ENCODE measurements at regions not wholly inside any gene's neighbourhood (a gene's known extent, or its start where the extent isn't known, plus 50 kb on each side); places are given as distances from the start of the nearest gene placed in this dataset.
"Not testable (repeated sequence)": the region's sequence is repeated elsewhere in the genome, so short reads cannot be mapped to it uniquely, and the experiment has no call there.

DNA sequence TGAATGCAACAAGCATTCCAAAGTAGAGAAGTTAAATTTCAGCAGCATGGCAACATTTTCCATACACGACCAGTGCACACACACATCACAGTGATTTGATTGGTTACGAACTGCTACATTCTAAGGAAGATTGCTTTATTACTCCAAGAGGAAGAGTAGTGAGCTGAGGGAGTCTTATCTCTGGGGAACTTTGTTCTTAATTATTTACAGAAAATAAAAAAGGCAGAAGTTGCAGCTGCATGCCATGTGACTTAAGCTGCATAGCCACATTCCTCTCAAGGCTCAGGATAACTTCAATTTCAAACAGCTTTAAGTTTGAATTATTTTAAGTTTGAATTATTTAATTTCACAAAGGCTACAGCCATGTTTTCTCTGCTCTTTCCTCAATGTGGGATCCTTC lies 71.6 kb upstream of the HSPB3 start:
- TF ChIP-seq EZH2phosphoT487 (IDR thresholded peaks at IDR 0.05; ENCODE audit: borderline replicate concordance, low read length): no peak
- TF ChIP-seq CTCF (conservative IDR thresholded peaks at IDR 0.05; ENCODE audit: low read depth, low read length): no peak
- no peak for TF ChIP-seq EZH2 (IDR thresholded peaks at IDR 0.05; ENCODE audit: low read length, unreplicated experiment)
- no peaks in the 10 kb centered on the region for H3K36me3 ChIP-seq (ENCODE audit: low read depth, low read length)
- CTCF ChIA-PET: no interaction called here
- H4K20me1 ChIP-seq (ENCODE audit: low read length): no peaks in the 10 kb centered on the region
- no peaks in the 10 kb centered on the region for H3K4me1 ChIP-seq (ENCODE audit: insufficient read depth, low read length)
- H3K4me3 ChIP-seq (ENCODE audit: low read length): no peak overlapping the region
- H3K4me2 ChIP-seq (ENCODE audit: low read length): no peak overlapping the region
- no peak overlapping the region for H3K9ac ChIP-seq (ENCODE audit: low read length)
- DNase-seq: no peak
- H2AFZ ChIP-seq (ENCODE audit: low read length): no peak overlapping the region
- BruUV-seq (replicated peaks): no TSS peak
- no peaks in the 10 kb centered on the region for H3K9me2 ChIP-seq (replicated peaks; ENCODE audit: low read length)
- no peaks in the 10 kb centered on the region for H3K9me3 ChIP-seq (ENCODE audit: low read length)
- intact Hi-C loops (cut with micrococcal nuclease): no loop called here
- POLR2A ChIA-PET (ENCODE audit: unreplicated experiment): no interaction called here
- H3K27me3 ChIP-seq (ENCODE audit: low read length): no peaks in the 10 kb centered on the region
- H3K27ac ChIP-seq (ENCODE audit: low read length): no peak overlapping the region
- H3F3A ChIP-seq (ENCODE audit: low read length, unreplicated experiment): no peaks in the 10 kb centered on the region
- ATAC-seq: no peak
- no peaks in the 10 kb centered on the region for H3K79me2 ChIP-seq (ENCODE audit: low read length)

DNA sequence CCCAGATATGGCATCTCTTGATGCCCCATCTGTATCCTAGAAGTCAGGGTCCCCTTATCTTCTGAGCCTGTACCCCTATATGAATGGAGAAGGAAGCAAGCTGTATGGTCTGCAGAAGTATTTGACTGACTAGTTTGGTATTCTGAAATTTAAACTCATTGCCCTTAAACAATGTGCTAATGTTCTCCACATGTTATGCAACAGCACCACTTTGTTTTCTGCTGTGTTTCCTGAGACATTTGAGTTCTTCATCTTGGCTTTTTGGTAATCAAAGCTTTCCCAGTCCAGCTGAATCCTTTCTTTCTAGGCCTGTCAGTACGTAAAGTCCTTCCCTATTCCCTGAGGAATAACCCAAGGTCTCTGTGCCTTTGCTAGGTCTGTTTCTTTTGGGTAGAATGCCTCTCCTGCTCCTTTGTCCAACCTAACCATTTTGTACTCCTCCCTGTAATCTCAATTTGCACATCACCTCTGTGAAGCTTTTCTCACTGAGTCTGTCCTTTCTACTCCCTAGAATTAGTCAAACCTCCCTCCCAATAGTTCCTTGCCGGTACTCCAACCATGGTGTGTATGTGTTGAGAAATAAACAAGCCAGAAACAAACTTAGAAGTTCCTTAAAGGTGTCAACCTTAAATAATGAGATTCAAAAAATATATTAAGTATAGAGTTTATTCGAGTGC lies 72.1 kb upstream of the HSPB3 start:
- ATAC-seq (no peak), DNase-seq (no peak)
- no peak overlapping the region for H3K4me2 ChIP-seq (ENCODE audit: low read length)
- POLR2A ChIA-PET (ENCODE audit: unreplicated experiment): no interaction called here
- no peaks in the 10 kb centered on the region for H4K20me1 ChIP-seq (ENCODE audit: low read length)
- H3K4me3 ChIP-seq (ENCODE audit: low read length): no peak overlapping the region
- H2AFZ ChIP-seq (ENCODE audit: low read length): no peak overlapping the region
- TF ChIP-seq CTCF (conservative IDR thresholded peaks at IDR 0.05; ENCODE audit: low read depth, low read length) (no peak), EZH2phosphoT487 (IDR thresholded peaks at IDR 0.05; ENCODE audit: borderline replicate concordance, low read length) (no peak), EZH2 (IDR thresholded peaks at IDR 0.05; ENCODE audit: low read length, unreplicated experiment) (no peak)
- H3K9me2 ChIP-seq (replicated peaks; ENCODE audit: low read length): no peaks in the 10 kb centered on the region
- no peaks in the 10 kb centered on the region for H3K9me3 ChIP-seq (ENCODE audit: low read length)
- intact Hi-C loops (cut with micrococcal nuclease): no loop called here
- BruUV-seq (replicated peaks): no TSS peak
- CTCF ChIA-PET: no interaction called here
- no peaks in the 10 kb centered on the region for H3K36me3 ChIP-seq (ENCODE audit: low read depth, low read length)
- H3K9ac ChIP-seq (ENCODE audit: low read length): no peak overlapping the region
- H3K79me2 ChIP-seq (ENCODE audit: low read length): no peaks in the 10 kb centered on the region
- no peaks in the 10 kb centered on the region for H3F3A ChIP-seq (ENCODE audit: low read length, unreplicated experiment)
- H3K27ac ChIP-seq (ENCODE audit: low read length): no peak overlapping the region
- no peaks in the 10 kb centered on the region for H3K4me1 ChIP-seq (ENCODE audit: insufficient read depth, low read length)
- H3K27me3 ChIP-seq (ENCODE audit: low read length): no peaks in the 10 kb centered on the region

DNA sequence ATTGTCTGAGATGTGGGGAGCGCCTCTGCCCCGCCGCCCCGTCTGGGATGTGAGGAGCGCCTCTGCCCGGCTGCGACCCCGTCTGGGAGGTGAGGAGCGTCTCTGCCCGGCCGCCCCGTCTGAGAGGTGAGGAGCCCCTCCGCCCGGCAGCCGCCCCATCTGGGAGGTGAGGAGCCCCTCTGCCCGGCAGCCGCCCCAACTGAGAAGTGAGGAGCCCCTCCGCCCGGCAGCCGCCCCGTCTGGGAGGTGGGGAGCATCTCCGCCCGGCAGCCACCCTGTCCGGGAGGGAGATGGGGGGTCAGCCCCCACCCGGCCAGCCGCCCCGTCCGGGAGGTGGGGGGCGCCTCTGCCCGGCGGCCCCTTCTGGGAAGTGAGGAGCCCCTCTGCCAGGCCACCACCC lies 70.9 kb upstream of the ARL15 start:
- DNase-seq; H3K9me2 ChIP-seq (replicated peaks; ENCODE audit: low read length); H3K4me3 ChIP-seq (ENCODE audit: low read length); H3K9ac ChIP-seq (ENCODE audit: low read length); H3K9me3 ChIP-seq (ENCODE audit: low read length); POLR2A ChIA-PET (ENCODE audit: unreplicated experiment); H3K27me3 ChIP-seq (ENCODE audit: low read length); ATAC-seq; H3K36me3 ChIP-seq (ENCODE audit: low read depth, low read length); H4K20me1 ChIP-seq (ENCODE audit: low read length); H3K4me2 ChIP-seq (ENCODE audit: low read length); H3K27ac ChIP-seq (ENCODE audit: low read length); BruUV-seq (replicated peaks); H3K4me1 ChIP-seq (ENCODE audit: insufficient read depth, low read length); H2AFZ ChIP-seq (ENCODE audit: low read length); H3F3A ChIP-seq (ENCODE audit: low read length, unreplicated experiment); CTCF ChIA-PET; H3K79me2 ChIP-seq (ENCODE audit: low read length); intact Hi-C loops (cut with micrococcal nuclease): not testable (repeated sequence)

Measured in PC-3 (cell line).